ENCODE measurements at regions not wholly inside any gene's neighbourhood (a gene's known extent, or its start where the extent isn't known, plus 50 kb on each side); places are given as distances from the start of the nearest gene placed in this dataset.
"Not testable (repeated sequence)": the region's sequence is repeated elsewhere in the genome, so short reads cannot be mapped to it uniquely, and the experiment has no call there.

GRCh38 chr2:91598519-91598918, 2907.0 kb downstream of the RPIA start:
- H3K79me2 ChIP-seq (ENCODE audit: insufficient read depth, low read length); H3K36me3 ChIP-seq (replicated peaks in 1 of 2; ENCODE audit: control insufficient read depth in 1 of 2, insufficient read depth in 2 of 2, low read length in 2 of 2); H2AFZ ChIP-seq (ENCODE audit: insufficient read depth, low read depth, low read length, poor library complexity, severe bottlenecking); H3K9me3 ChIP-seq (replicated peaks in 1 of 2; ENCODE audit: control insufficient read depth in 1 of 2, insufficient read depth in 1 of 2, low read length in 2 of 2); H3K27me3 ChIP-seq (ENCODE audit: control insufficient read depth in 2 of 2, insufficient read depth in 2 of 2, low read length in 2 of 2); H3K9me3 Mint-ChIP-seq; H4K20me1 ChIP-seq (ENCODE audit: insufficient read depth, low read length); H3K4me2 ChIP-seq (replicated peaks; ENCODE audit: extremely low read depth, low read length, poor library complexity, severe bottlenecking); H3K4me1 ChIP-seq (ENCODE audit: control insufficient read depth in 1 of 2, insufficient read depth in 2 of 2, low read length in 2 of 2); H3K36me3 Mint-ChIP-seq; H3K9ac ChIP-seq (ENCODE audit: insufficient read depth, low read length, poor library complexity, severe bottlenecking); DNase-seq; H3K27ac Mint-ChIP-seq; H3K27ac ChIP-seq (ENCODE audit: low read depth in 1 of 2, low read length in 2 of 2); intact Hi-C loops (cut with micrococcal nuclease); H3K4me3 ChIP-seq (replicated peaks in 1 of 3; ENCODE audit: low read depth in 2 of 3, low read length in 3 of 3); H3K27me3 Mint-ChIP-seq (ENCODE audit: low read depth in 3 of 3); H3K4me3 Mint-ChIP-seq; H3K4me1 Mint-ChIP-seq: not testable (repeated sequence)
- WGBS (ENCODE audit: insufficient coverage), result 85% methylated on average over 3 of the region's 4 CpGs

GRCh38 chr2:91599000-91599399, 2907.5 kb downstream of the RPIA start:
- H3K36me3 ChIP-seq (replicated peaks in 1 of 2; ENCODE audit: control insufficient read depth in 1 of 2, insufficient read depth in 2 of 2, low read length in 2 of 2); H3K79me2 ChIP-seq (ENCODE audit: insufficient read depth, low read length); H3K4me2 ChIP-seq (replicated peaks; ENCODE audit: extremely low read depth, low read length, poor library complexity, severe bottlenecking); H3K27ac Mint-ChIP-seq; H3K27me3 Mint-ChIP-seq (ENCODE audit: low read depth in 3 of 3); H3K9ac ChIP-seq (ENCODE audit: insufficient read depth, low read length, poor library complexity, severe bottlenecking); H3K4me1 Mint-ChIP-seq; H3K4me3 Mint-ChIP-seq; H3K36me3 Mint-ChIP-seq; H3K27me3 ChIP-seq (ENCODE audit: control insufficient read depth in 2 of 2, insufficient read depth in 2 of 2, low read length in 2 of 2); H2AFZ ChIP-seq (ENCODE audit: insufficient read depth, low read depth, low read length, poor library complexity, severe bottlenecking); H3K4me1 ChIP-seq (ENCODE audit: control insufficient read depth in 1 of 2, insufficient read depth in 2 of 2, low read length in 2 of 2); intact Hi-C loops (cut with micrococcal nuclease); H3K9me3 ChIP-seq (replicated peaks in 1 of 2; ENCODE audit: control insufficient read depth in 1 of 2, insufficient read depth in 1 of 2, low read length in 2 of 2); H4K20me1 ChIP-seq (ENCODE audit: insufficient read depth, low read length); H3K27ac ChIP-seq (ENCODE audit: low read depth in 1 of 2, low read length in 2 of 2); H3K4me3 ChIP-seq (replicated peaks in 1 of 3; ENCODE audit: low read depth in 2 of 3, low read length in 3 of 3); DNase-seq; H3K9me3 Mint-ChIP-seq: not testable (repeated sequence)
- no CpG with 5 or more reads among the region's 6 CpGs for WGBS (ENCODE audit: insufficient coverage)

- H3K4me2 ChIP-seq (replicated peaks; ENCODE audit: extremely low read depth, low read length, poor library complexity, severe bottlenecking); H3K4me1 Mint-ChIP-seq; H3K4me3 Mint-ChIP-seq; H3K27ac ChIP-seq (ENCODE audit: low read depth in 1 of 2, low read length in 2 of 2); H3K9me3 ChIP-seq (replicated peaks in 1 of 2; ENCODE audit: control insufficient read depth in 1 of 2, insufficient read depth in 1 of 2, low read length in 2 of 2); H3K27me3 ChIP-seq (ENCODE audit: control insufficient read depth in 2 of 2, insufficient read depth in 2 of 2, low read length in 2 of 2); H3K27ac Mint-ChIP-seq; H3K9ac ChIP-seq (ENCODE audit: insufficient read depth, low read length, poor library complexity, severe bottlenecking); intact Hi-C loops (cut with micrococcal nuclease); H3K79me2 ChIP-seq (ENCODE audit: insufficient read depth, low read length); H3K4me1 ChIP-seq (ENCODE audit: control insufficient read depth in 1 of 2, insufficient read depth in 2 of 2, low read length in 2 of 2); H3K36me3 ChIP-seq (replicated peaks in 1 of 2; ENCODE audit: control insufficient read depth in 1 of 2, insufficient read depth in 2 of 2, low read length in 2 of 2); H2AFZ ChIP-seq (ENCODE audit: insufficient read depth, low read depth, low read length, poor library complexity, severe bottlenecking); H3K9me3 Mint-ChIP-seq; DNase-seq; H3K36me3 Mint-ChIP-seq; H4K20me1 ChIP-seq (ENCODE audit: insufficient read depth, low read length); H3K4me3 ChIP-seq (replicated peaks in 1 of 3; ENCODE audit: low read depth in 2 of 3, low read length in 3 of 3); H3K27me3 Mint-ChIP-seq (ENCODE audit: low read depth in 3 of 3): not testable (repeated sequence)
- WGBS (ENCODE audit: insufficient coverage), result 100% methylated on average over 1 of the region's 1 CpG
Observed at GRCh38 chr2:91602860-91603259, 2911.4 kb downstream of the RPIA start.

GRCh38 chr2:91603996-91604395, 2912.5 kb downstream of the RPIA start:
- H3K9me3 Mint-ChIP-seq; H3K27ac ChIP-seq (ENCODE audit: low read depth in 1 of 2, low read length in 2 of 2); H3K36me3 ChIP-seq (replicated peaks in 1 of 2; ENCODE audit: control insufficient read depth in 1 of 2, insufficient read depth in 2 of 2, low read length in 2 of 2); H3K4me3 Mint-ChIP-seq; H3K4me1 Mint-ChIP-seq; H3K27me3 Mint-ChIP-seq (ENCODE audit: low read depth in 3 of 3); H3K4me2 ChIP-seq (replicated peaks; ENCODE audit: extremely low read depth, low read length, poor library complexity, severe bottlenecking); H4K20me1 ChIP-seq (ENCODE audit: insufficient read depth, low read length); H3K9ac ChIP-seq (ENCODE audit: insufficient read depth, low read length, poor library complexity, severe bottlenecking); H3K4me1 ChIP-seq (ENCODE audit: control insufficient read depth in 1 of 2, insufficient read depth in 2 of 2, low read length in 2 of 2); H3K4me3 ChIP-seq (replicated peaks in 1 of 3; ENCODE audit: low read depth in 2 of 3, low read length in 3 of 3); H3K27me3 ChIP-seq (ENCODE audit: control insufficient read depth in 2 of 2, insufficient read depth in 2 of 2, low read length in 2 of 2); intact Hi-C loops (cut with micrococcal nuclease); H3K9me3 ChIP-seq (replicated peaks in 1 of 2; ENCODE audit: control insufficient read depth in 1 of 2, insufficient read depth in 1 of 2, low read length in 2 of 2); H3K36me3 Mint-ChIP-seq; H3K27ac Mint-ChIP-seq; DNase-seq; H3K79me2 ChIP-seq (ENCODE audit: insufficient read depth, low read length); H2AFZ ChIP-seq (ENCODE audit: insufficient read depth, low read depth, low read length, poor library complexity, severe bottlenecking): not testable (repeated sequence)
- WGBS (ENCODE audit: insufficient coverage), result 80% methylated on average over 1 of the region's 3 CpGs
